Naive thymus-derived CD8-positive, alpha-beta T cell (primary cell): ENCODE measurements at regions not wholly inside any gene's neighbourhood (a gene's known extent, or its start where the extent isn't known, plus 50 kb on each side); places are given as distances from the start of the nearest gene placed in this dataset.
"Not testable (repeated sequence)": the region's sequence is repeated elsewhere in the genome, so short reads cannot be mapped to it uniquely, and the experiment has no call there.

Source experiments
- ATAC-seq, 2 donors: fragments of 150-1000 bp; cut with Tn5 transposase in 1 of 2; sonication (Bioruptor Pico), chemical (Tn5 transposase) in 1 of 2; 1 replicate in 1 of 2; 2 replicates in 1 of 2; pipeline ENCODE4 v1.10.0; 2021; ENCODE audit warnings: mild to moderate bottlenecking in 2 of 2, moderate library complexity in 2 of 2
- POLR2A ChIA-PET: fragments of 350-600 bp; sonication (Branson Sonifier 250); formaldehyde crosslinking; loops from one replicate; lab custom pipeline; 2021; ENCODE audit warnings: antibody characterized with exemption; lab: Charles Lee
- DNase-seq, 10 donors: peaks; one replicate each; pipeline versions ENCODE4 v3.0.0 to v3.0.0-alpha.2; 2020 to 2022
- H3K27ac Mint-ChIP-seq, 10 donors: one replicate each; pipeline ENCODE4 v1.8.0; 2020 to 2022; ENCODE audit warnings: mild to moderate bottlenecking in 10 of 10, mixed read lengths in 10 of 10, moderate library complexity in 4 of 10, inconsistent platforms in 1 of 10
- H3K27me3 Mint-ChIP-seq, 5 donors: one replicate each; pipeline ENCODE4 v1.8.0; 2021 to 2022; ENCODE audit warnings: mixed read lengths in 5 of 5
- H3K36me3 Mint-ChIP-seq, 3 donors: one replicate each; pipeline ENCODE4 v1.8.0; 2020 to 2022; ENCODE audit warnings: mixed read lengths in 3 of 3, mild to moderate bottlenecking in 2 of 3, inconsistent platforms in 1 of 3
- H3K4me1 Mint-ChIP-seq, 4 donors: one replicate each; pipeline ENCODE4 v1.8.0; 2021 to 2022; ENCODE audit warnings: mixed read lengths in 4 of 4
- H3K4me3 Mint-ChIP-seq, 10 donors: one replicate each; pipeline ENCODE4 v1.8.0; 2020 to 2022; ENCODE audit warnings: mild to moderate bottlenecking in 10 of 10, mixed read lengths in 10 of 10, moderate library complexity in 6 of 10, inconsistent platforms in 1 of 10
- H3K9me3 Mint-ChIP-seq, 9 donors: one replicate each; pipeline ENCODE4 v1.8.0; 2020 to 2022; ENCODE audit warnings: mixed read lengths in 9 of 9, mild to moderate bottlenecking in 3 of 9, inconsistent platforms in 1 of 9, moderate library complexity in 1 of 9

- ATAC-seq, DNase-seq, H3K4me1 Mint-ChIP-seq, H3K27ac Mint-ChIP-seq, H3K36me3 Mint-ChIP-seq, POLR2A ChIA-PET: not testable (repeated sequence)
- peak overlapping the region in 1 of 10 donors; percentile 33 for H3K4me3 Mint-ChIP-seq
- peaks cover 0 to 22% (median 8%) of the 10 kb centered on the region in 9 donors for H3K9me3 Mint-ChIP-seq
- peaks cover 2 to 39% (median 11%) of the 10 kb centered on the region in 5 donors for H3K27me3 Mint-ChIP-seq
These were observed 52.6 kb upstream of the MRPS30 start for GRCh38 chr5:44756097-44756496.

- peaks cover 0 to 13% (median 5%) of the 10 kb centered on the region in 9 donors for H3K9me3 Mint-ChIP-seq
- H3K4me1 Mint-ChIP-seq, result no peaks in the 10 kb centered on the region
- POLR2A ChIA-PET, result no interaction called here
- no peaks in the 10 kb centered on the region for H3K36me3 Mint-ChIP-seq
- no peak overlapping the region for H3K4me3 Mint-ChIP-seq
- DNase-seq (no peak), ATAC-seq (no peak)
- H3K27ac Mint-ChIP-seq, result no peak overlapping the region
- H3K27me3 Mint-ChIP-seq, result no peaks in the 10 kb centered on the region
These were observed 61.4 kb upstream of the MRPS30 start for GRCh38 chr5:44747396-44747795.

GRCh38 chr5:44740660-44741059 lies 68.1 kb upstream of the MRPS30 start:
- Mint-ChIP-seq H3K36me3 (no peaks in the 10 kb centered on the region), H3K4me3 (no peak overlapping the region), H3K4me1 (no peaks in the 10 kb centered on the region), H3K27ac (no peak overlapping the region), H3K9me3 (no peaks in the 10 kb centered on the region), H3K27me3 (no peaks in the 10 kb centered on the region)
- DNase-seq, result no peak
- POLR2A ChIA-PET, result no interaction called here
- no peak for ATAC-seq

GRCh38 chr5:44729536-44729935 lies 79.2 kb upstream of the MRPS30 start:
- peaks cover 0 to 3% (median 0%) of the 10 kb centered on the region in 5 donors for H3K27me3 Mint-ChIP-seq
- POLR2A ChIA-PET, result no interaction called here
- ATAC-seq (no peak), DNase-seq (no peak)
- no peak overlapping the region for H3K4me3 Mint-ChIP-seq
- H3K4me1 Mint-ChIP-seq, result no peaks in the 10 kb centered on the region
- H3K9me3 Mint-ChIP-seq, result peaks cover 0 to 13% (median 4%) of the 10 kb centered on the region in 9 donors
- H3K27ac Mint-ChIP-seq, result no peak overlapping the region
- no peaks in the 10 kb centered on the region for H3K36me3 Mint-ChIP-seq

- no peak overlapping the region for H3K27ac Mint-ChIP-seq
- H3K4me1 Mint-ChIP-seq, result no peaks in the 10 kb centered on the region
- no peaks in the 10 kb centered on the region for H3K36me3 Mint-ChIP-seq
These were observed 81.6 kb upstream of the MRPS30 start for GRCh38 chr5:44727100-44727499.

GRCh38 chr5:44719856-44720255 lies 88.9 kb upstream of the MRPS30 start:
- POLR2A ChIA-PET, result no interaction called here
- Mint-ChIP-seq H3K27me3 (no peaks in the 10 kb centered on the region), H3K36me3 (no peaks in the 10 kb centered on the region), H3K4me3 (no peak overlapping the region), H3K9me3 (peaks cover 0 to 6% (median 2%) of the 10 kb centered on the region in 9 donors), H3K4me1 (no peaks in the 10 kb centered on the region), H3K27ac (no peak overlapping the region)
- DNase-seq (no peak), ATAC-seq (no peak)

More at GRCh38 chr5:44727100-44727499, 81.6 kb upstream of the MRPS30 start:
- ATAC-seq, result no peak
- POLR2A ChIA-PET, result no interaction called here
- no peak for DNase-seq
- Mint-ChIP-seq H3K9me3 (peaks cover 0 to 9% (median 3%) of the 10 kb centered on the region in 9 donors), H3K27me3 (peaks cover 0 to 3% (median 0%) of the 10 kb centered on the region in 5 donors), H3K4me3 (no peak overlapping the region)

- no peaks in the 10 kb centered on the region for H3K4me1 Mint-ChIP-seq
- H3K36me3 Mint-ChIP-seq, result no peaks in the 10 kb centered on the region
- peaks cover 0 to 15% (median 4%) of the 10 kb centered on the region in 9 donors for H3K9me3 Mint-ChIP-seq
- DNase-seq, result no peak
- POLR2A ChIA-PET, result no interaction called here
- ATAC-seq, result no peak
- H3K4me3 Mint-ChIP-seq, result no peak overlapping the region
- no peak overlapping the region for H3K27ac Mint-ChIP-seq
- no peaks in the 10 kb centered on the region for H3K27me3 Mint-ChIP-seq
These were observed 93.7 kb upstream of the MRPS30 start for GRCh38 chr5:44714871-44715561.

- POLR2A ChIA-PET, result no interaction called here
- H3K27ac Mint-ChIP-seq, result no peak overlapping the region
- DNase-seq, result no peak
- no peak overlapping the region for H3K4me3 Mint-ChIP-seq
- ATAC-seq, result no peak
- no peaks in the 10 kb centered on the region for H3K27me3 Mint-ChIP-seq
- no peaks in the 10 kb centered on the region for H3K36me3 Mint-ChIP-seq
- H3K9me3 Mint-ChIP-seq, result peaks cover 0 to 17% (median 2%) of the 10 kb centered on the region in 9 donors
- no peaks in the 10 kb centered on the region for H3K4me1 Mint-ChIP-seq
These were observed 95.3 kb upstream of the MRPS30 start for GRCh38 chr5:44713446-44713845.

- DNase-seq, result no peak
- POLR2A ChIA-PET, result no interaction called here
These were observed 96.8 kb upstream of the MRPS30 start for GRCh38 chr5:44711901-44712300.

GRCh38 chr5:44708602-44709001 lies 100.1 kb upstream of the MRPS30 start:
- H3K9me3 Mint-ChIP-seq, result peaks cover 0 to 17% (median 0%) of the 10 kb centered on the region in 9 donors
- H3K27me3 Mint-ChIP-seq, result peaks cover 0 to 2% (median 0%) of the 10 kb centered on the region in 5 donors
- ATAC-seq (no peak), DNase-seq (no peak)
- no peaks in the 10 kb centered on the region for H3K4me1 Mint-ChIP-seq
- H3K4me3 Mint-ChIP-seq, result no peak overlapping the region
- no peaks in the 10 kb centered on the region for H3K36me3 Mint-ChIP-seq
- POLR2A ChIA-PET, result no interaction called here
- no peak overlapping the region for H3K27ac Mint-ChIP-seq

More at GRCh38 chr5:44711901-44712300, 96.8 kb upstream of the MRPS30 start:
- no peaks in the 10 kb centered on the region for H3K36me3 Mint-ChIP-seq
- H3K4me3 Mint-ChIP-seq, result no peak overlapping the region
- no peak overlapping the region for H3K27ac Mint-ChIP-seq
- peaks cover 0 to 2% (median 0%) of the 10 kb centered on the region in 5 donors for H3K27me3 Mint-ChIP-seq
- ATAC-seq, result no peak
- H3K4me1 Mint-ChIP-seq, result no peaks in the 10 kb centered on the region
- peaks cover 0 to 17% (median 2%) of the 10 kb centered on the region in 9 donors for H3K9me3 Mint-ChIP-seq

GRCh38 chr5:44707721-44708120 lies 101.0 kb upstream of the MRPS30 start:
- POLR2A ChIA-PET, result no interaction called here
- Mint-ChIP-seq H3K27me3 (peaks cover 0 to 2% (median 1%) of the 10 kb centered on the region in 5 donors), H3K4me1 (no peaks in the 10 kb centered on the region), H3K36me3 (no peaks in the 10 kb centered on the region), H3K27ac (no peak overlapping the region), H3K9me3 (peaks cover 0 to 17% (median 0%) of the 10 kb centered on the region in 9 donors), H3K4me3 (no peak overlapping the region)
- DNase-seq, result no peak
- no peak for ATAC-seq

- peaks cover 0 to 7% (median 0%) of the 10 kb centered on the region in 9 donors for H3K9me3 Mint-ChIP-seq
- no peak for DNase-seq
- H3K27me3 Mint-ChIP-seq, result peaks cover 0 to 5% (median 0%) of the 10 kb centered on the region in 5 donors
- no peak overlapping the region for H3K27ac Mint-ChIP-seq
- no peaks in the 10 kb centered on the region for H3K4me1 Mint-ChIP-seq
- no peak overlapping the region for H3K4me3 Mint-ChIP-seq
- POLR2A ChIA-PET, result no interaction called here
- no peaks in the 10 kb centered on the region for H3K36me3 Mint-ChIP-seq
- ATAC-seq, result no peak
These were observed 111.7 kb upstream of the MRPS30 start for GRCh38 chr5:44697025-44697424.

- H3K36me3 Mint-ChIP-seq, result no peaks in the 10 kb centered on the region
- ATAC-seq (no peak), DNase-seq (no peak)
- no peaks in the 10 kb centered on the region for H3K4me1 Mint-ChIP-seq
- H3K27ac Mint-ChIP-seq, result no peak overlapping the region
- POLR2A ChIA-PET, result no interaction called here
- H3K27me3 Mint-ChIP-seq, result peaks cover 0 to 5% (median 0%) of the 10 kb centered on the region in 5 donors
- H3K4me3 Mint-ChIP-seq, result no peak overlapping the region
- peaks cover 0 to 12% (median 0%) of the 10 kb centered on the region in 9 donors for H3K9me3 Mint-ChIP-seq
These were observed 113.5 kb upstream of the MRPS30 start for GRCh38 chr5:44695259-44695658.

- Mint-ChIP-seq H3K36me3 (no peaks in the 10 kb centered on the region), H3K27me3 (peaks cover 0 to 1% (median 0%) of the 10 kb centered on the region in 5 donors), H3K9me3 (peaks cover 0 to 24% (median 0%) of the 10 kb centered on the region in 9 donors), H3K27ac (no peak overlapping the region), H3K4me1 (peaks cover 0 to 2% (median 0%) of the 10 kb centered on the region in 4 donors), H3K4me3 (no peak overlapping the region)
- ATAC-seq (no peak), DNase-seq (no peak)
- POLR2A ChIA-PET, result no interaction called here
These were observed 116.9 kb upstream of the MRPS30 start for GRCh38 chr5:44691802-44692201.
